GM10248 (cell line): ENCODE measurements at regions not wholly inside any gene's neighbourhood (a gene's known extent, or its start where the extent isn't known, plus 50 kb on each side); places are given as distances from the start of the nearest gene placed in this dataset.

ENCODE experiments used
- CTCF ChIA-PET: fragments of 300-600 bp; sonication (Branson Sonifier 250); formaldehyde crosslinking; extraction: SDS; loops from one replicate; lab custom pipeline; 2021; ENCODE audit warnings: antibody characterized with exemption; lab: Yijun Ruan, JAX
- POLR2A ChIA-PET: fragments of 350-650 bp; sonication (Branson Sonifier 250); formaldehyde crosslinking; extraction: SDS; loops from one replicate; lab custom pipeline; 2020; ENCODE audit warnings: antibody characterized with exemption; lab: Yijun Ruan, JAX
- DNase-seq: peaks from one replicate; pipeline ENCODE4 v3.0.0; 2012; ENCODE audit errors: extremely low spot score
- TF ChIP-seq, protein P1 (sequence below): IDR thresholded peaks from 2 replicates; pipeline ENCODE4 v1.5.1; 2012; ENCODE audit warnings: mild to moderate bottlenecking, low read depth; ENCODE audit errors: extremely low read depth, missing control alignments, control extremely low read depth

DNA sequence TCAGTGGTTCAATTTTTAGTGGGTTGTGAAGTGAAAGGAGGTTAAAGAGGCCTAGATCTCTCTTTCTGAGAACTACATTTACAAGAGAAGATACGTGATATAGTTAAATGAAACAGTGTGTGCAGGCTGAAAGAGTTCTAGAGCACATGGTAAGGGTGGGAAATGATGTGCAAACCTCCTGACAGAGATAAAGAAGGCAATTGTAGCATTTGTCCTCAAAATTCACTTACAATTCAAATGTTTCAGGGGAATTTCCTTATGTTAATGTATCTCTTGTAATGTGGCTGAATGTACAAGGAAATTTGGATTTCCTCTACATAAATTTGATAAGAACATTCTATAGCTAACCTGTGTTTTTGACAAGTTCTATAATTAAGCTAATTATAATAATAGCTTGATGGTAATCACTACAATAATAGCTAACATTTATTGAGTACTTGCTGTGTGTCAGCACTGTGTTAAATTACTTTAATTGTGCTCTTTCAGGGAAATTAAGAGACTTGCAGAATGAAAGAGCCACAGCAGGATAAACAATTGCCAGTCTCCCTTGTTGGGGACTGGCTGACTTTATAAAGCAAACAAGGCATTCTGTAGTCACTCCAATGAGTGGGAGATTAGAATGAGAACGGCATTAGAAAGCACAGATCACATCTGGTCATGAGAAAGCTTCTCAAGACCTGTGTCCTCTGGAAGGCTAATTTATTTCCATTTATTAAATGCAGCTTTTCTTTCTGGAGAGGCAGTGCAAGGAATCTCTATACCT is 139.7 kb upstream of the TMEM72 start:
- POLR2A ChIA-PET: no interaction called here
- DNase-seq: no peak

DNA sequence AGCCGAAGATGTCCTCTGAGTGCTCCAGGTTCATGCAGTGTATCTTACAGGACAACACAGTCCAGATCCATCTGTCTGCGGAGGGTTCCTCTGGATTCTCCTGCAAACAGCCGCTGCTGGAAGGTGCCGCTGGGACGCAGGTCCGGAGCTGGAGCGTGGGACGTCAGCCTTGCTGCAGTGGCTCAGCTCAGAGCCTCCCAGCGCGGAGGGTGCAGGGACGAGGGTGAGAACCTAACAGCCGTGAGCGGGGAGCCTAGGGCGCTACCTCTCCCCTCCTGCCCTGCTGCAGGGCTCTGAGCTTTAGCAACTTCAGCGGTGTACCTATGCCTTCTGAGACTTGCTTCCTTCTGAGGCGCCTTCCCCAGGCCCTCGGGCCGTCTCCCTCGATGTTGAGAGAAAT is 137.6 kb upstream of the TMEM72 start:
- TF ChIP-seq, protein P1, sequence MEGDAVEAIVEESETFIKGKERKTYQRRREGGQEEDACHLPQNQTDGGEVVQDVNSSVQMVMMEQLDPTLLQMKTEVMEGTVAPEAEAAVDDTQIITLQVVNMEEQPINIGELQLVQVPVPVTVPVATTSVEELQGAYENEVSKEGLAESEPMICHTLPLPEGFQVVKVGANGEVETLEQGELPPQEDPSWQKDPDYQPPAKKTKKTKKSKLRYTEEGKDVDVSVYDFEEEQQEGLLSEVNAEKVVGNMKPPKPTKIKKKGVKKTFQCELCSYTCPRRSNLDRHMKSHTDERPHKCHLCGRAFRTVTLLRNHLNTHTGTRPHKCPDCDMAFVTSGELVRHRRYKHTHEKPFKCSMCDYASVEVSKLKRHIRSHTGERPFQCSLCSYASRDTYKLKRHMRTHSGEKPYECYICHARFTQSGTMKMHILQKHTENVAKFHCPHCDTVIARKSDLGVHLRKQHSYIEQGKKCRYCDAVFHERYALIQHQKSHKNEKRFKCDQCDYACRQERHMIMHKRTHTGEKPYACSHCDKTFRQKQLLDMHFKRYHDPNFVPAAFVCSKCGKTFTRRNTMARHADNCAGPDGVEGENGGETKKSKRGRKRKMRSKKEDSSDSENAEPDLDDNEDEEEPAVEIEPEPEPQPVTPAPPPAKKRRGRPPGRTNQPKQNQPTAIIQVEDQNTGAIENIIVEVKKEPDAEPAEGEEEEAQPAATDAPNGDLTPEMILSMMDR: no peak
- ChIA-PET CTCF (interaction anchor here (1.1 kb wide), 1 partner anchor 43 kb away, joined by 3 read pairs; no protein-coding TSS in a partner anchor), POLR2A (no interaction called here)
- DNase-seq: no peak

More for the DNA sequence above, 139.7 kb upstream of the TMEM72 start:
- CTCF ChIA-PET: no interaction called here
- TF ChIP-seq, protein P1: no peak

DNA sequence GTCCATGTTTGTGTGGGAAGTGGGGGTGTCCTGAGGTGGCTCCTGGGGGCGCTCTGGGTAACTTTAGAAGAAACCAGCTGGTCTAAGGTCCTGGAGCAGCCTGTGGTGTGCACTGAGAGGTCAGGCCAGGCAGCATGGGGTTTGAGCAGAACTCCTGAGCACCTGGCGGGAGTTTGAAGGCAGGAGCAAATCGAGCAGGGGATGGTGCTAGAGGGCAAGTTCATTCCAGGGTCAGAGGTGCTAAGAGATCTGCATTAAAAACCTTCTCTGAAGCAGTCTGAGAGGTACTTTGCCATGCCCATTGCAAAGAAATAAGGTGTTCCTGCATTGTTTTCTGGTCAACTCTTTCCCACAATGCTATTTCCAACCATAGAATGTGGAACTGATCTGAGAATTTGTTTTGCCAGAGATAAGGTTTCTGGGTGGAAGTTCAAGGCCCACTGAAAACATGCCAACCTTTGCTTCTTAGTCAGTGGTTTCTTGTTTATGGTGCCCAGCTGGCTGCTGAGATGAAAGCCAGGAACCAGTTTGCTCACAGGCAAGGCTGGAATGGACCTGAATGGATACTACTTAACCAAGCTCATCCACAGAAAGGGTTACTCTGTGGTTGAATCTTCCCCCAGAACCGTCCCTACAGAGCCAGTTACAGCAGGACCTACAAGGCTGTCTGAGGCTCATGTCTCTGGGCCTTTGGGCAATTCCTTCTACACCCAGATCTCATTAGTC is 136.3 kb upstream of the TMEM72 start:
- DNase-seq: no peak
- CTCF ChIA-PET: no interaction called here
- TF ChIP-seq, protein P1: no peak
- POLR2A ChIA-PET: no interaction called here

DNA sequence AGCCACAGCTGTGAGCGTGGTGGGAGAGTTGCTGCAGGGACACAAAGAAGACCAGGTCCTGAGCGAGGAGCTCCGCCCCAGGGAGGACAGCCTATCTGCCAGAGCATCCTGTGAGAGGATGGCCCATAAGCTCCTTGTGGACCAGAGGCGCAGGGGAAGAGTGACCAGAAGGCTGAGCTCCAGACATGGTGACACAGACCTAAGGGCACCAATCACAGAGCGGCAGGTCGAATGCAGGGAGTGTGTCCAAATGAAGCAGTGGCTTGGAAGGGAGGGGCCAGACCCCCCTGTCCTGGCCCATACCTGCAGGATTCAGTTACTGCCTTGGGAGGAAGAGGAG is 135.8 kb upstream of the TMEM72 start:
- DNase-seq: no peak
- ChIA-PET POLR2A (no interaction called here), CTCF (no interaction called here)
- TF ChIP-seq, protein P1: no peak

DNA sequence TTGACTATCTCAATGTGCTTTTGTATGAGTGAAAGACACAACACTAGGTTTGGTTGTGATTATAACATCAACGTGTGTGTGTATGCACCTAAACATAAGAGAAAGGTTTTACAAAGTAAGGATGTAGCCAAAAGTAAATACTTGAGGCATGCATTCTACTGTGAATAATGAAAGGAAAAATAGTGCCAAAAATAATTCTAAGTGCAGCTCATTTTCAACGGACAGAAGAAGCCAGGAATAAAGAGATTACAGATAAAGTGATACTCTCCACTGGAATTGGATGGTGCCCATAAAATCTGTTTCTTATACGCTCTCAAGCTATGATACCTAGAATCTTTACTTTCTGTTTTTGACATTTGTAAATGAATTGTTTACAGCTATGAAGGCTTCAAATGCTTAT is 135.0 kb upstream of the TMEM72 start:
- no peak for DNase-seq
- POLR2A ChIA-PET: no interaction called here
- TF ChIP-seq, protein P1: no peak
- CTCF ChIA-PET: no interaction called here

DNA sequence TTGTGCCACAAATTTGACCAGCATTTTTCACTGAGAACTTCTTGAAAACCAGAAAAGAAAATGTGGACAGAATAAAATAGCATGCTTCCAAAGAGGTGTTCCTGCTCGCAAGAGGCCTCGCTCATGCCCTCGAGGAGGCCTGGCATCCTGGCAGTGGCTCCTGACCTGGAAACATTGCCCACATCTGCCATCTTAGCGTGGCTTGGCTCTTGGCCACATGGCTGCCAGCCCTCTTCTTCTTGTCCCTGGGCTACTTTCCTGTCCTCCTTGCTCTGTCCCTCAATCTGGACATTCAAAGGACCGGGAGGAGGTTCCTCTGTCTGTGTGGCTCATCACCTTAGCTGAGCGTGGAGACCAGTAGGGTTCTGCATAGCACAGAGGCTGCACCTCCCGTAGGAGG is 131.6 kb upstream of the TMEM72 start:
- DNase-seq: no peak
- CTCF ChIA-PET: no interaction called here
- TF ChIP-seq, protein P1: no peak
- POLR2A ChIA-PET: no interaction called here
